Duodenal mucosa (tissue), 2 donors: ENCODE measurements at regions not wholly inside any gene's neighbourhood (a gene's known extent, or its start where the extent isn't known, plus 50 kb on each side); places are given as distances from the start of the nearest gene placed in this dataset.

ENCODE experiments used
- H3K27ac ChIP-seq: one replicate; pipeline ENCODE4 v1.7.0; 2013; ENCODE audit warnings: low read depth, low read length
- H3K27me3 ChIP-seq, 2 donors: one replicate each; pipeline ENCODE4 v1.7.0; 2013; ENCODE audit warnings: low read length in 2 of 2, control low read depth in 1 of 2; ENCODE audit not compliant: insufficient read depth in 2 of 2, control insufficient read depth in 1 of 2
- H3K36me3 ChIP-seq, 2 donors: one replicate each; pipeline ENCODE4 v1.7.0; 2013; ENCODE audit warnings: low read length in 2 of 2, control low read depth in 1 of 2; ENCODE audit not compliant: insufficient read depth in 2 of 2, control insufficient read depth in 1 of 2
- H3K4me1 ChIP-seq, 2 donors: one replicate each; pipeline ENCODE4 v1.7.0; 2013; ENCODE audit warnings: low read length in 2 of 2, control low read depth in 1 of 2; ENCODE audit not compliant: insufficient read depth in 2 of 2, control insufficient read depth in 1 of 2
- H3K4me3 ChIP-seq, 2 donors: one replicate each; pipeline ENCODE4 v1.7.0; 2013; ENCODE audit warnings: low read length in 2 of 2, low read depth in 1 of 2
- H3K9ac ChIP-seq, 2 donors: one replicate each; pipeline ENCODE4 v1.7.0; 2013; ENCODE audit warnings: low read length in 2 of 2, low read depth in 1 of 2
- H3K9me3 ChIP-seq, 2 donors: one replicate each; pipeline ENCODE4 v1.7.0; 2013; ENCODE audit warnings: low read length in 2 of 2, control low read depth in 1 of 2; ENCODE audit not compliant: control insufficient read depth in 1 of 2

DNA sequence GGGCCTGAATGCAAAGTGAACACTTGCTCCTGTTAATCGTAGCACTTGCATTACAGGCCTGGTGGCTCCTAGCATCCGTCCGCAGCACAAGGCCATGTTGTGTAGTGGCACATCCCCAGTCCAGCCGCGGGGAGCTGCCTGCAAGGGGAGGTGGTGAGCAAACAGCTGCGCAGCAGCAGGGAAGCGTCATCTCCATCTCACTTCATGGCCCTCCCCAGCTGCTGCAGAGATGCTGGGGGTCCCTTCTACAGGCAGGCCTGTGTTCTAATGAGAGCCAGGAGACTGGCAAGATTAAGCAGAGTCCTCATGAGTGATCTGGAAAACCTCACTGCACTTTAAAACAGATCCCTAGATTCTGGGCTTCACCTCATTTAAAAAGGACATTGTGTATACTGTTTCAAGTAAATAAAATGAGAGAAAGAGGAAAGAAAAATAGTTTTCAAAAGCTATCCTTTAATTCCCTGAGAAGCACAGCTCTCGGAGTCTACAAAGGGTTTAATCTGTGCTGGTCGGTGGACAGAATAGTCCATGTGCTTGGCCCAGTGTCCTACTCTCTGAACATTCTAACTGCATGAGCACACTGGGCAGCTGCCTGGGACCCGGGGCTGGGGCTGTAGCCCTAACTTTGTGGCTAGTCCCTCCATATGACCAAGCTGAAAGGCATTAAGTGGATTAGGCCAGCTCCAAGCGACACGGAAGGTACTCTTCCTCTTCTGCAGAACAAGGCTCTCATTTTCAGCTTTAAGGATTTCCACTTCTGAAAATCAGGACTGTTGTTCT lies 125.8 kb downstream of the LY86 start:
- Histone ChIP-seq H3K27me3 (no peaks in the 10 kb centered on the region), H3K27ac (no peak overlapping the region), H3K4me1 (peaks cover 29 to 35% of the 10 kb centered on the region in 2 donors), H3K36me3 (no peaks in the 10 kb centered on the region), H3K9me3 (no peaks in the 10 kb centered on the region), H3K4me3 (no peak overlapping the region), H3K9ac (no peak overlapping the region)

DNA sequence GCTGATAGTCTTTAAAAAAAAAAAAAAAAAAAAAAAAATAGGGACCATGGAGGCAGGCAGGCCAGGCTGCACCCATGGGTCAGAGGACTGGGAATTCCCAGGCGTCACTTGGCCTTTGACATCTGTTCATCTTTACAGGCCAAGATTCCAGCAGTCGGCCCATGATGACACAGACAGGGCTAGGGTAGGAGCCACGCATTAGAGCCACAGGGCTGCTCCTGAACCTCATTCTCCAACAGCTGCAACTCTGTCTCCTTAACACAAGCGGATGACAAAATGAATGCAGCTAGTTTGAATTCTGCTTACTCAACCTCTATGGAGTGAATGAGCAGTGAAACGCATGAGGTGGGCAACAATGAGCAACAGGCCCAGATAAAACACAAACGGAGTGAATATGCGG lies 126.4 kb downstream of the LY86 start:
- Histone ChIP-seq H3K36me3 (no peaks in the 10 kb centered on the region), H3K9ac (no peak overlapping the region), H3K4me3 (no peak overlapping the region), H3K9me3 (no peaks in the 10 kb centered on the region), H3K27ac (no peak overlapping the region), H3K27me3 (no peaks in the 10 kb centered on the region), H3K4me1 (peaks cover 29 to 35% of the 10 kb centered on the region in 2 donors)

DNA sequence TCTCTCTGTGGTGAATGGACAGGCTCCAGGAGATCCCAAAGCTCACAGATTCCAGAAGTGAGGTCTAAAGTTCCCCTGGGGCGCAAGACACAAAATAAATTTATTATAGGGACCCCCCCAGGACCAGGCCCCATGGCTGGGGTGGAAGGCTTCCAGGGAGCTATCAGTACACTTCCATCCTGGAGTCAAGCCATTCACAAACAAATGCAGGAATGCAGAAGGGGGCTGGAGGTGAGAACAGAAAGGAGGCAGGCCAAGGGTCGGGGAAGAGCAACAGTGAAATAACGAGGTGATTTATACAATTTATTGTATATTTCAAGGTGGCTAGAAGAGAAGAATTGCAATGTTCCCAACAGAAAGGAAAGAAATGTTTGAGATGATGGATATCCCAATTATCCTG lies 126.9 kb downstream of the LY86 start:
- H3K27ac ChIP-seq, result no peak overlapping the region
- no peaks in the 10 kb centered on the region for H3K36me3 ChIP-seq
- H3K4me3 ChIP-seq, result no peak overlapping the region
- no peaks in the 10 kb centered on the region for H3K9me3 ChIP-seq
- no peaks in the 10 kb centered on the region for H3K27me3 ChIP-seq
- H3K9ac ChIP-seq, result no peak overlapping the region
- peaks cover 29 to 35% of the 10 kb centered on the region in 2 donors for H3K4me1 ChIP-seq

DNA sequence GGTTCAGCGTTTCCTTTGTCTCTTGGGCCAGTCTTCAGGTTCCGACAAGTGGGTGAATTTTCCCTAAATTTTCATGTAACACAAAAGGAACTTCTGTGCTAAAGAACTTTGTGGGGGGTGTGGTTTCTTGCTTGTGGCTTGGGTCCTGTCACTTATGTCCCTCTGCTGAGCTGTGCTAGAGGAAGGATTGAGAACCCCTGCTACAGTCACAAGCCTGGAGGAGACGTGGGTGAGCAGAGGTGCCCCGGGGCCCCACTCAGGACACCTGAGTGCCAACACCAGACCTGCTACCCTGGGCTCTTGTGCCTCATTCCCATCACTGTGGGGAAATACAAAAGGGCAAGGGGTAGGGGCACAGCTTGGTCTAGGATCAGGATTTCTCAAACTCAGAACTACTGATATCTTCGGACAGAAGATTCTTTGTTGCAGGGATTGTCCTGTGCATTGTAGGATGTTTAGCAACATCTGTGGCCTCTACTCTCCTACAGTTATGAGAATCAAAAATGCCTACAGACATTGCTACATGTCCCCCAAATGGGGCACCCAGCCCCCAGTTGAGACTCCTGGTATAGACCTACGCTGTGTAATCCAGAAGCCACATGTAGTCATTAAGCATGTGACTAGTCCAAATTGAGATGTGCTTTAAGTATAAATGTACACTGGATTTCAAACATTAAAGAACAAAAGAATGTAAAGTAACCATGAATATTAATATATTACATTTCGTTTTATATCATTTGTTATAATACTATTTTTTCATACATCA lies 128.7 kb downstream of the LY86 start:
- no peaks in the 10 kb centered on the region for H3K36me3 ChIP-seq
- no peak overlapping the region for H3K27ac ChIP-seq
- no peaks in the 10 kb centered on the region for H3K27me3 ChIP-seq
- no peaks in the 10 kb centered on the region for H3K9me3 ChIP-seq
- peaks cover 31 to 38% of the 10 kb centered on the region in 2 donors for H3K4me1 ChIP-seq
- H3K9ac ChIP-seq, result no peak overlapping the region
- H3K4me3 ChIP-seq, result no peak overlapping the region

DNA sequence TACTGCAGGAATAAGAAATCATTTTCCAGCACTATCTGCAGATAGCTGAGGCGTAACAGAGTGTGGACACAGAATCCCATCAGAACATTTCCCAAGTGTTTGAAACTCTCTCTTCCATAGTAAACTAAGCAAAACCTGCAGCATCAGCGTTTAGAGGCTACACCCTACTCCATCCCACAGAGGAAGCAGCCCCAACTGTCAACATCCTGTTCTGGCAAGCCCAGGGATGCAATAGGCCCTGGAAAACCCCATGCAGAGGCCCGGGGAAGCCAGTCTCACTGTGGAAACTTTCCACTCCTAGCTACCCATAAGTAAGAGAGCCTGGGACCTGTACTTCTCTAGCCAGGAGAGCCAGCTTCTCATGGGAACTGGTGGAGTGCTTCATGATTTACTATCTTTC lies 129.4 kb downstream of the LY86 start:
- H3K36me3 ChIP-seq, result no peaks in the 10 kb centered on the region
- H3K27ac ChIP-seq, result no peak overlapping the region
- H3K4me3 ChIP-seq, result no peak overlapping the region
- no peaks in the 10 kb centered on the region for H3K9me3 ChIP-seq
- no peak overlapping the region for H3K9ac ChIP-seq
- H3K27me3 ChIP-seq, result no peaks in the 10 kb centered on the region
- peaks cover 30 to 36% of the 10 kb centered on the region in 2 donors for H3K4me1 ChIP-seq

DNA sequence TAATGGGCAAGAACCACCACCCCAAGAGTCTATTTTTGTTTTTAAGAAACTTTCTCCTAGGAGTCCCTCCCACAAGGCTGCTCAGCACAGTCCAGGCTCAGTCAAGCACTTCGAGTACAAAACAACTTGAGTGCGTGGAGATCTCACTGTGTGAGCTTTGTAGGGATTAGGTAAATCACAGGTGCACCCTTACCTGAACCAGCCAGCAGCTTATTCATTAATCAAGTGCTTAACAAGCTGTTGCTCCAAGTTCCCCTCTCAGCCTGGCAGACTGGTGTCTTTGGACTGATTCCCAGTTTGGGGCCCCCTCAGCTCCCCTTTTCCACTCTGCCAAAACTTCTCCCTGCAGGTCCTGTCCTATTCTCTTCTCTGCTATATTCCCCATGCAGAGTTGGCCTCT lies 133.1 kb downstream of the LY86 start:
- no peaks in the 10 kb centered on the region for H3K27me3 ChIP-seq
- H3K27ac ChIP-seq, result no peak overlapping the region
- peak overlapping the region; percentile 8 to 15 for H3K9ac ChIP-seq
- peaks cover 37 to 52% of the 10 kb centered on the region in 2 donors for H3K4me1 ChIP-seq
- H3K4me3 ChIP-seq, result no peak overlapping the region
- no peaks in the 10 kb centered on the region for H3K36me3 ChIP-seq
- H3K9me3 ChIP-seq, result no peaks in the 10 kb centered on the region

DNA sequence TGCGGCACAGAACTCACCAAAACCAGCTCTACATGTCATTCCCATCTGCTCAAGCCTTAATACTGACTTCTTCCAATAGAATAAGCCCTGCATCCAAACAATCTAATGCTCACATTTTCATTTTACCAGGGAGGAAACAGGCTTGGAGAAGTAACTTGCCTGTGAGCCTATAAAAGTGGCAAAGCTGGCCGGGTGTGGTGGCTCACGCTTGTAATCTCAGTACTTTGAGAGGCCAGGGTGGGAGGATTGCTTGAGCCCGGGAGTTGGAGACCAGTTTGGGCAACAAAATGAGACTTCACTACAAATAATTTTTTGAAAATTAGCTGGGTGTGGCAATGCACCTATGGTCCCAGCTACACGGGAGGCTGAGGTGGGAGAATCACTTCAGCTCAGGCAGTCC lies 133.7 kb downstream of the LY86 start:
- no peak overlapping the region for H3K27ac ChIP-seq
- H3K27me3 ChIP-seq, result no peaks in the 10 kb centered on the region
- no peaks in the 10 kb centered on the region for H3K36me3 ChIP-seq
- no peak overlapping the region for H3K4me3 ChIP-seq
- H3K9ac ChIP-seq, result peak overlapping the region in 1 of 2 donors; percentile 15
- H3K4me1 ChIP-seq, result peaks cover 37 to 52% of the 10 kb centered on the region in 2 donors
- H3K9me3 ChIP-seq, result no peaks in the 10 kb centered on the region

DNA sequence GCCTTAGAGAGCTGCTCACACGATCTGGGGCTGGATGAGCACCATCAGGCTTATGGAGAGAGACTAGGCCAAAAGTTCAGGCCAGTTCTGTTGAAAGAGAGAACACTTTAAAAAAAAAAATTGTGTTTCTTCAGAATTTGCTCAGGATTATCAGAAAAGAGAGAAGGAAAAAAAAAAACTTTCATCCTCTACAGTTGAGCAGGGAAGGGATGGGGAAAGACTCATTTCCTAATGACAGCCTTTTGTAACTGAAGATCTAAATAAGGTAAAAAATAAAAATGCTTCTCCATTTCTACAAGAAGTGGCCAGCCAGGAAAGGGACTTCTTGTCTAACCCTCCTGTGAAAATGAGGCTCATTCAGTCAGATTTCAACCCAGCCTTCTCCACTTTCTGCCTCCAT lies 134.8 kb downstream of the LY86 start:
- Histone ChIP-seq H3K4me1 (peaks cover 37 to 47% of the 10 kb centered on the region in 2 donors), H3K27ac (peak overlapping the region; percentile 93), H3K9ac (peak overlapping the region; percentile 65 to 76)

DNA sequence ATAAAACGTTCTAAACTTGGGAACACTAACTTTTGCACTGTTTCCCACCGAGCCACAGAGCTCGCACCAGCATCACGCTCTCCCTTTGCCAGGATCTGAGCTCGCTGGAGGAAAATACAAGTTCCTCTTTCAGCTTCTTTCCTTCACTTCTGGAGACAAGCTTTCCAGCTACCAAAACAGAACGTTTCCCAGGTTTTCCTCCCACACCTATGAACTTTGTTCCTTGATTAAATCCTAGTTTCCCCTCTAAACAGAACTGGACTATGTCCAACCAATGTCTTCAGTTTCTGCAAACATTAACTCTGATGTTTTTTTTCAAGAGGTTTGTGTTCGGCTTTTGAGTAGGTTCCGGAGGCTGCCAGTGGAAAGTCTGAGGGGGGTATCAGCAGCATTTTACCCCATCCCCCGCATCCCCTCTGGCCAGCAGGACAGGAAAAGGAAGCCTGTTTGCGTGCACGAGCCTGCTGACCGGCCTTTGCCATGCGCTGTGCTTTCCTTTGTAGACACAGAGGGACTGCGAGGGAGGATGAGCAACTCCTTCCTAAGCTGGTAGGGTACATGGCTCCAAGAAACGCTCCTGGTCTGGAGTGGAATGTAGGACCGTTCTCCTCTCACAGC lies 135.5 kb downstream of the LY86 start:
- H3K27ac ChIP-seq, result peak overlapping the region; percentile 93

More for the DNA sequence above, 134.8 kb downstream of the LY86 start:
- H3K9me3 ChIP-seq, result no peaks in the 10 kb centered on the region
- no peaks in the 10 kb centered on the region for H3K36me3 ChIP-seq
- H3K4me3 ChIP-seq, result peak overlapping the region; percentile 1 to 53
- no peaks in the 10 kb centered on the region for H3K27me3 ChIP-seq

More for the DNA sequence above, 135.5 kb downstream of the LY86 start:
- Histone ChIP-seq H3K4me1 (peaks cover 37 to 47% of the 10 kb centered on the region in 2 donors), H3K36me3 (no peaks in the 10 kb centered on the region), H3K9ac (peak overlapping the region; percentile 65 to 86), H3K4me3 (peak overlapping the region; percentile 53 to 63), H3K27me3 (no peaks in the 10 kb centered on the region), H3K9me3 (no peaks in the 10 kb centered on the region)
